Activated B cell treated with CpG ODN at 0.5 μM for 24 hours (primary cell): ENCODE measurements at regions not wholly inside any gene's neighbourhood (a gene's known extent, or its start where the extent isn't known, plus 50 kb on each side); places are given as distances from the start of the nearest gene placed in this dataset.

Experiments used
- ATAC-seq: fragments of 200-7000 bp; cut with Tn5 transposase; one replicate; pipeline ENCODE4 v1.10.0; 2021; ENCODE audit warnings: low read depth, mild to moderate bottlenecking, moderate library complexity
- CTCF ChIA-PET: fragments of 350-600 bp; sonication (Branson Sonifier 250); formaldehyde crosslinking; loops from one replicate; lab custom pipeline; 2021; ENCODE audit warnings: antibody characterized with exemption; lab: Charles Lee
- POLR2A ChIA-PET: fragments of 350-600 bp; sonication (Branson Sonifier 250); formaldehyde crosslinking; loops from one replicate; lab custom pipeline; 2021; ENCODE audit warnings: antibody characterized with exemption; lab: Charles Lee
- DNase-seq: peaks from one replicate; pipeline ENCODE4 v3.0.0; 2022
- H3K27ac Mint-ChIP-seq: one replicate; pipeline ENCODE4 v1.8.0; 2020; ENCODE audit warnings: mixed read lengths
- H3K27me3 Mint-ChIP-seq: one replicate; pipeline ENCODE4 v1.8.0; 2021; ENCODE audit warnings: mixed read lengths
- H3K36me3 Mint-ChIP-seq: one replicate; pipeline ENCODE4 v1.8.0; 2021; ENCODE audit warnings: low read depth, mixed read lengths
- H3K4me1 Mint-ChIP-seq: one replicate; pipeline ENCODE4 v1.8.0; 2021; ENCODE audit warnings: mixed read lengths
- H3K4me3 Mint-ChIP-seq: one replicate; pipeline ENCODE4 v1.8.0; 2020; ENCODE audit warnings: mild to moderate bottlenecking, mixed read lengths
- H3K9me3 Mint-ChIP-seq: one replicate; pipeline ENCODE4 v1.8.0; 2020; ENCODE audit warnings: mixed read lengths
- intact Hi-C: fragments of 100-400 bp; cut with micrococcal nuclease; formaldehyde crosslinking; loops from one replicate; pipeline ENCODE4 v1.15.1; 2024
- TF ChIP-seq, protein P1 (sequence below): fragments of 200-600 bp; IDR thresholded peaks from one replicate; pipeline ENCODE4 v1.8.0; 2022; ENCODE audit warnings: antibody characterized with exemption, mild to moderate bottlenecking

DNA sequence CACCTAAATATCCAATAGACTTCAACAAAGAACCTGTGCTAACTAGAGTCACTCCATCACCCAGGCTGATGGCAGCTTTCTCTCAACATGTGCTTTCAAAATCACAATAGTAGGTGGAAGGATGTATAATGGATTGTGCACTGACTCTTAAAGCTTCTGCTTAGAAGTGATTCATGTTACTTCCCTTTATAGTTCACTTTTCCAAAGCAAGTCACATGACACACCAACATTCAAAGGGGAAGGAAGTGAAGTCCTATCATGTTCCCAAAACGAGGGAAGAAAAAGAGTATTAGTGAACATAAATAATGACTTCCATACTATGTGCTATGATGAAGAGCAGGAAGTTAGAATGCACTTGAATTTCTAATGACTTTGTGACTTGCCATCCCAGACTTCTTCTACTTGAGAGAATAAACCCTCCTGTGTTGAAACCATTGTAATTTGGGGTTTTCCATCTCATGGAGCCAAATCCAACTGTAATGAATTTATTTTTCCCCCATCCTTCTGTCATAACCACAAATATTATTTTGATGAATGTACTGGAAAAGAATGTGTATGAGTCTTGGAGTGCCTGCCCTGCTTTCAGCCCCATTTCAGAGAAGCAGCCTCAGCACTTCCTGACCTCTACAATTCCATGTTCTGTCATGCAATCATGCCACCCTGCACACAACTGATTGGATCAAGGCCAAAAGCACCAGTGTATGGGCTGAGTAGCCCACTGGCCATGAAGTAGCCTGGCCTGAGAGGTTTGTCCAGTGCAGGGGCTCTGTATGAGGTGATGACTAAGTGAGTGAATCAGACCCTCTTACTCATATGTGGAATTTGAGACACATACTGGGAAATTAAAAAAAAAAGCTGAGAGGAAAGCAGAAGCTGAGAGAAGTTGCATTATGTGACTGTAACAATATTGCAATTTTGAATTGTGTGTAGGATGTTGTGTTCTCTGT, 525.9 kb upstream of the CLINT1 start:
- DNase-seq (no peak), ATAC-seq (no peak)
- Mint-ChIP-seq H3K9me3 (peaks cover 14% of the 10 kb centered on the region), H3K4me1 (peaks cover 7% of the 10 kb centered on the region), H3K27me3 (no peaks in the 10 kb centered on the region), H3K27ac (no peak overlapping the region), H3K36me3 (no peaks in the 10 kb centered on the region), H3K4me3 (no peak overlapping the region)
- TF ChIP-seq, protein P1, sequence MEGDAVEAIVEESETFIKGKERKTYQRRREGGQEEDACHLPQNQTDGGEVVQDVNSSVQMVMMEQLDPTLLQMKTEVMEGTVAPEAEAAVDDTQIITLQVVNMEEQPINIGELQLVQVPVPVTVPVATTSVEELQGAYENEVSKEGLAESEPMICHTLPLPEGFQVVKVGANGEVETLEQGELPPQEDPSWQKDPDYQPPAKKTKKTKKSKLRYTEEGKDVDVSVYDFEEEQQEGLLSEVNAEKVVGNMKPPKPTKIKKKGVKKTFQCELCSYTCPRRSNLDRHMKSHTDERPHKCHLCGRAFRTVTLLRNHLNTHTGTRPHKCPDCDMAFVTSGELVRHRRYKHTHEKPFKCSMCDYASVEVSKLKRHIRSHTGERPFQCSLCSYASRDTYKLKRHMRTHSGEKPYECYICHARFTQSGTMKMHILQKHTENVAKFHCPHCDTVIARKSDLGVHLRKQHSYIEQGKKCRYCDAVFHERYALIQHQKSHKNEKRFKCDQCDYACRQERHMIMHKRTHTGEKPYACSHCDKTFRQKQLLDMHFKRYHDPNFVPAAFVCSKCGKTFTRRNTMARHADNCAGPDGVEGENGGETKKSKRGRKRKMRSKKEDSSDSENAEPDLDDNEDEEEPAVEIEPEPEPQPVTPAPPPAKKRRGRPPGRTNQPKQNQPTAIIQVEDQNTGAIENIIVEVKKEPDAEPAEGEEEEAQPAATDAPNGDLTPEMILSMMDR, result no peak
- intact Hi-C loops, result no loop called here
- CTCF ChIA-PET, result no interaction called here
- POLR2A ChIA-PET, result no interaction called here

DNA sequence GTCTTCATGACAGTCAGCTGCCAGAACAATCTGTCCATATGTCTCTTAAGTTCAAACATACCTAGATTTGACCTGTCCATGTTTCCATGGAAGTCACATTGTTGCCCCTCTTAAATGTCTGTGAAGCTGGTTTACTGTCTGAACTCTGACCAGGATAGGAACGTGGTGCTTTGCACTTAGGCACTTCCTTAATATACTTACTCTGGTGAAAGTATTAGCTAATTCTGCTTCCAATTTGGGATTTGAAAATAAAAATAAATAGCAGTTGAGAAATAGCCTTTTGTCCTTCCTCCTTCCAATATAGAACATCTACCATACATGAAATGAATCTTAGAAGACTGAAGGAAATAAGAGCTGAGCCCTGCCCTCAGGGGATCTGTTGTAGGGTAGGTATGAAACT, 524.5 kb upstream of the CLINT1 start:
- intact Hi-C loops, result no loop called here
- ChIA-PET POLR2A (no interaction called here), CTCF (no interaction called here)
- ATAC-seq (no peak), DNase-seq (no peak)
- no peak overlapping the region for H3K27ac Mint-ChIP-seq
- H3K4me1 Mint-ChIP-seq, result peaks cover 6% of the 10 kb centered on the region
- TF ChIP-seq, protein P1, result no peak
- H3K9me3 Mint-ChIP-seq, result peaks cover 14% of the 10 kb centered on the region
- H3K36me3 Mint-ChIP-seq, result no peaks in the 10 kb centered on the region
- H3K4me3 Mint-ChIP-seq, result no peak overlapping the region
- H3K27me3 Mint-ChIP-seq, result no peaks in the 10 kb centered on the region

DNA sequence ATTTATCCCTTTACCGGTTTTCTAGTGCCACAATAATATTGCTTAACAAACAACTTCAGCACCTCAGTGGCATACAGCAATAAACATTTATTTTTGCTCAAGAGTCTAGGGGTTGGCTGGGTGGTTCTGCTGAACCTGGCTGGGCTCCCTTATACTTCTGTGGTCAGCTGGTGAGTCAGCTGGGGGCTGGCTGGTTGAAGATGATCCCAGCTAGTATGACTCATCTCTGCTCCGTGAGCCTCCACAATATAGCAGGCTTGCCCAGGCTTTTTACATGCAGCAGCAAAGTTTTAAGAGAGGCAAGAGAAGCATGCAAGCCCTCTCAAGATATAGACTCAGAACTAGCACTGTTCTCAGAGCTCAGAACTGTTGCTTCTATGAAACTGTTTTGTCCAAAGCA, 523.5 kb upstream of the CLINT1 start:
- POLR2A ChIA-PET, result no interaction called here
- no peak for DNase-seq
- H3K4me1 Mint-ChIP-seq, result peaks cover 6% of the 10 kb centered on the region
- no peak overlapping the region for H3K27ac Mint-ChIP-seq
- intact Hi-C loops, result no loop called here
- ATAC-seq, result peak; percentile 95
- TF ChIP-seq, protein P1, result no peak
- no peak overlapping the region for H3K4me3 Mint-ChIP-seq
- no peaks in the 10 kb centered on the region for H3K27me3 Mint-ChIP-seq
- CTCF ChIA-PET, result no interaction called here
- peaks cover 17% of the 10 kb centered on the region for H3K9me3 Mint-ChIP-seq
- peaks cover 2% of the 10 kb centered on the region for H3K36me3 Mint-ChIP-seq

DNA sequence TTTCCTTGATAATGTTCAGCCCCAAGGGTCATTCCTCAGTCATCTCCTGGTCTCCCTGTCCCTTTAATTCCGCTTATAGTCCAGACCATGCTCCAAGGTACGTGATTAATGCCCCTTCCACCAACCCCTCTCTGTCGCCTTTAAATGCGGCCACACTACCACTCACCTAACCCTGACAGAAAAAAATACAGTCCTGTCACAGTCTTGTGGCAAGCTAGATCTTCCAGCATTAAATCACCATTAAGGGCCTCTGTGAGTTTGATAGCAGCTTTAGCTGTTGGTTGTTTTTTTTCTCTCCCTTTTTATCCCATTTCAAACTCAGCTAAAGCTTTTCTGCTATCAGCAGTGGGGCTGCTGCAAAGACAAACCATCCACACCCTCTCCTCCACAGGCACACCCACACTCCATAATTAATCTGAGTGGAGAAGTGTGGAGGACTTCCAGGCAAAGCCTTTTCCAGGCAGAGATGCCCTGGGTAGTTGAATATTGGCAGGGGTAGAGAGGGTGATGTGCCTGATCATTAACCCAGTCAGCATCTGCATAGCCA, 522.7 kb upstream of the CLINT1 start:
- Mint-ChIP-seq H3K4me3 (no peak overlapping the region), H3K4me1 (peaks cover 8% of the 10 kb centered on the region), H3K36me3 (peaks cover 2% of the 10 kb centered on the region), H3K27me3 (no peaks in the 10 kb centered on the region), H3K9me3 (peaks cover 17% of the 10 kb centered on the region), H3K27ac (no peak overlapping the region)
- CTCF ChIA-PET, result no interaction called here
- DNase-seq (no peak), ATAC-seq (no peak)
- POLR2A ChIA-PET, result no interaction called here
- intact Hi-C loops, result no loop called here
- TF ChIP-seq, protein P1, result no peak

DNA sequence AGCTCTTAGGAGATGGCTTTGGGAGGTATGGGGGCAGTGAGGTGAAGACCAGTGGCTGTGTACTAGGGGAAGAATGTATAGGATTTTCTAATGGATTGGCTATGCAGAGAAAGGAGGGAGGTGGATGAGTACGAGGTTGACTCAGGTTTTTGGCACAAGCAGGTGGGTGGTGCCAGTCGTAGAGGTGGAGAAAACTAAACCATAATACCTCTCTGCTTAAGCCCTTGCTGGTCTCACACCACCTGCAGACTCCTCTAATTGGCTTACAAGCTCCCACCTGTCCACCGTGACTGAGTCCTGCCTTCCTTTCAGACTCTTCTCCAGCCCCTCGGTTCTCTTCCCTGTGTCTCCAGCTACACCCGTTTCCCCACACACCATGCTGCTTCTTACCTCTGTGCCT, 521.7 kb upstream of the CLINT1 start:
- POLR2A ChIA-PET, result interaction anchor here (0.5 kb wide), 1 partner anchor 64 kb away, joined by 3 read pairs; no protein-coding TSS in a partner anchor
- intact Hi-C loops, result no loop called here
- CTCF ChIA-PET, result no interaction called here
- no peak for DNase-seq
- H3K4me3 Mint-ChIP-seq, result no peak overlapping the region
- H3K27me3 Mint-ChIP-seq, result no peaks in the 10 kb centered on the region
- ATAC-seq, result no peak
- H3K27ac Mint-ChIP-seq, result no peak overlapping the region
- TF ChIP-seq, protein P1, result no peak
- peaks cover 2% of the 10 kb centered on the region for H3K36me3 Mint-ChIP-seq
- H3K4me1 Mint-ChIP-seq, result peaks cover 12% of the 10 kb centered on the region
- H3K9me3 Mint-ChIP-seq, result peaks cover 14% of the 10 kb centered on the region
